ENCODE measurements at regions not wholly inside any gene's neighbourhood (a gene's known extent, or its start where the extent isn't known, plus 50 kb on each side); places are given as distances from the start of the nearest gene placed in this dataset.

GRCh38 chr4:57668621-57669020 lies 558.4 kb upstream of the IGFBP7 start:
- DNase-seq (ENCODE audit: low read depth): no peak
- TF ChIP-seq CTCF (conservative IDR thresholded peaks at IDR 0.05; ENCODE audit: control insufficient read depth, insufficient read depth, low read depth, low read length): no peak
- no peak overlapping the region for H3K4me3 ChIP-seq (ENCODE audit: control insufficient read depth, low read depth, low read length)

- no peak for TF ChIP-seq CTCF (conservative IDR thresholded peaks at IDR 0.05; ENCODE audit: control insufficient read depth, insufficient read depth, low read depth, low read length)
- H3K4me3 ChIP-seq (ENCODE audit: control insufficient read depth, low read depth, low read length): no peak overlapping the region
- no peak for DNase-seq (ENCODE audit: low read depth)
These were observed 555.6 kb upstream of the IGFBP7 start for GRCh38 chr4:57665806-57666205.

DNA sequence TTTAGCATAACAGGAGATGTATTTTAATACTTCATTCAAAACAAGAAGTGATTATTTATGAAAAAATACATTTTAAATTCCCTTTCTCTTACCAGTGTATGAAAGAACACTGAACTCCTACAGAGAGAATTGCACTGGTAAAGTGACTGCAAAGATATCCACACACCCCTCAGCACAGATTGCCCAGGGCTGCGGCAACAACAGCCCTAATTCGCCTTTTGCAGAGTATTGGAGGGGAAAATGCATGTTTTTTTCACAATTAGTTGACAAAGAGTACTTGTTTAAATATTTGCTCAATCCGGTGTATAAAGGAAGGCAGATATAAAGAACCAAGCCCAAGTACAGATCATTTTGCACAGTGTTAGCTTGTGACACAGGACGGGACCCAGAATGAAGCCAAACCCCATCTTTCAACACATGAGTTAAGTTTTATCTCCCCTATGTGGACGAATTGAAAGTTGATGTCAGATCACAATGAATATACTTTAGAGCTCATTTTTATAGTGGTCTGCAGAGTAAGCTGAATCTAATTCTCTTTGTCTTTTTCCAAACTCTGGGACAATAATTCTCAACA lies 551.4 kb upstream of the IGFBP7 start:
- DNase-seq (ENCODE audit: low read depth): no peak
- no peak overlapping the region for H3K4me3 ChIP-seq (ENCODE audit: control insufficient read depth, low read depth, low read length)
- TF ChIP-seq CTCF (conservative IDR thresholded peaks at IDR 0.05; ENCODE audit: control insufficient read depth, insufficient read depth, low read depth, low read length): no peak

- no peak overlapping the region for H3K4me3 ChIP-seq (ENCODE audit: control insufficient read depth, low read depth, low read length)
- no peak for TF ChIP-seq CTCF (conservative IDR thresholded peaks at IDR 0.05; ENCODE audit: control insufficient read depth, insufficient read depth, low read depth, low read length)
- DNase-seq (ENCODE audit: low read depth): no peak
These were observed 548.5 kb upstream of the IGFBP7 start for GRCh38 chr4:57658673-57659072.

DNA sequence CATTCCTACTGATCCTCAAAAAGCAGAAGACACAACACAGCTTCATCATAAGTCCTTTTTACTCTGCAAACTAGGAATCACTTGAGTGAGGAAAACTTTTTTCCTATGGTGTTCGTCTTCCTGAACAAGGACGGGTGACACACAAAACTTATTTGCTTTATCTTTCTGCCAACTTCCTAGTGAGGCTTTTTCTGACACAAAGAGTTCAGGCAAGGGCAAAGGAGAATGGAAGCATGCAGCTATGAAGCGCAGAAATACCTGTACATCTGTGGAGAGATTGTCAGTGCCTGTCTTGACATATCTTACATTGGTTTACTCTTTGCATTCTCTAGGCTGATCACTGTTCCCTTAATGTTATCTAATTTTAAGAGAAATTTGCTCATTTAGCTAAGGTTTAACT lies 548.0 kb upstream of the IGFBP7 start:
- no peak for TF ChIP-seq CTCF (conservative IDR thresholded peaks at IDR 0.05; ENCODE audit: control insufficient read depth, insufficient read depth, low read depth, low read length)
- no peak for DNase-seq (ENCODE audit: low read depth)
- no peak overlapping the region for H3K4me3 ChIP-seq (ENCODE audit: control insufficient read depth, low read depth, low read length)

DNA sequence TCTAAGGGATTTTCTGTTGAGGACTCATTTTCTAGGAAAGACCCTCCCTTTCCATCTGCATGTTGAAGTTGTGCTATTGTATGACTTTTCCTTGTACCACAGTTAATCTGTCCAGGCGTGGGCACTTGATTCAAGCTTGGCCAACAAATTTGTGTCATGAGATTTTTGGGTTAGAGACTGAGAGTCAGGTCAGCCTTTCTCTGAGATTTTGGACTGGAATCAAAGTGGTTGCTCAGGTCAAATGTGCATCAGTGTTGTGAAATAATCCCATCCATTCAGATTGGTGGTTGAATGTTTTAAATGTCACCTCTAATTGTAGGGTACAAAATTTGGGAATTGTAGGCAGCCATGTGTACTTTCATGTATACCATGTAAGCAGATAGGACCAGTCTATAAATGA lies 545.2 kb upstream of the IGFBP7 start:
- no peak for TF ChIP-seq CTCF (conservative IDR thresholded peaks at IDR 0.05; ENCODE audit: control insufficient read depth, insufficient read depth, low read depth, low read length)
- no peak overlapping the region for H3K4me3 ChIP-seq (ENCODE audit: control insufficient read depth, low read depth, low read length)
- no peak for DNase-seq (ENCODE audit: low read depth)

- no peak overlapping the region for H3K4me3 ChIP-seq (ENCODE audit: control insufficient read depth, low read depth, low read length)
- DNase-seq (ENCODE audit: low read depth): no peak
- TF ChIP-seq CTCF (conservative IDR thresholded peaks at IDR 0.05; ENCODE audit: control insufficient read depth, insufficient read depth, low read depth, low read length): no peak
These were observed 542.6 kb upstream of the IGFBP7 start for GRCh38 chr4:57652779-57653178.
